ENCODE measurements at regions not wholly inside any gene's neighbourhood (a gene's known extent, or its start where the extent isn't known, plus 50 kb on each side); places are given as distances from the start of the nearest gene placed in this dataset.

DNA sequence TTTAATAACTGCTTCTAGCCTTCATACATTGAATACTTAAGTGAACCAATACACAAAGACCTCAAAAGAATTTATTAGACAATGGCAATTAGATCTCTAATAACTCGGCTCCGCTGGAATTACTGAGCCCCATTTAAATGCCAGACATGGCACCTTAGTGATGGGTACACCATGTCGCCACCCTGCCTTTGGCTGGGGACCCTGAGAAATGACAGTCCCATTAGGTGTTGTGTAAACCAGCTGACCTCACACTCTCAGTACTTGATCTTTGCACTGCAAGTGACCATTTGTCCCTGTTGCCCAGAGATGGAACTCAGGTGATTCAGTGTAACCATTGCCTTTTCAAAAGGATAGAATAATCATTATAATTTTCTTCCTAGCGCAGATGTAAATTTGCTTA lies 144.6 kb upstream of the SMARCAD1 start:
- no peaks in the 10 kb centered on the region for H3K27me3 ChIP-seq (ENCODE audit: control insufficient read depth in 3 of 3, insufficient read depth in 3 of 3, low read length in 2 of 3)
- no peak for TF ChIP-seq CTCF (IDR thresholded peaks at IDR 0.05; ENCODE audit: control extremely low read depth, extremely low read depth)
- 74 to 77% methylated on average over 4 of the region's 4 CpGs for WGBS, 2 donors
- H3K27ac ChIP-seq (ENCODE audit: low read depth in 1 of 2, low read length in 1 of 2): no peak overlapping the region
- no peaks in the 10 kb centered on the region for H3K36me3 ChIP-seq (ENCODE audit: control insufficient read depth in 4 of 4, insufficient read depth in 4 of 4, low read length in 4 of 4)
- DNase-seq (no peak), ATAC-seq (ENCODE audit: insufficient read depth, low FRiP score) (no peak)
- no peaks in the 10 kb centered on the region for H3K4me1 ChIP-seq (ENCODE audit: control insufficient read depth in 5 of 5, insufficient read depth in 5 of 5, low read length in 5 of 5)
- H3K4me3 ChIP-seq: no peak overlapping the region
- H3K9me3 ChIP-seq (ENCODE audit: control insufficient read depth in 4 of 4, insufficient read depth in 3 of 4, low read length in 3 of 4): no peaks in the 10 kb centered on the region
- H3K9ac ChIP-seq (ENCODE audit: insufficient read depth in 1 of 2, low read length in 2 of 2): no peak overlapping the region

DNA sequence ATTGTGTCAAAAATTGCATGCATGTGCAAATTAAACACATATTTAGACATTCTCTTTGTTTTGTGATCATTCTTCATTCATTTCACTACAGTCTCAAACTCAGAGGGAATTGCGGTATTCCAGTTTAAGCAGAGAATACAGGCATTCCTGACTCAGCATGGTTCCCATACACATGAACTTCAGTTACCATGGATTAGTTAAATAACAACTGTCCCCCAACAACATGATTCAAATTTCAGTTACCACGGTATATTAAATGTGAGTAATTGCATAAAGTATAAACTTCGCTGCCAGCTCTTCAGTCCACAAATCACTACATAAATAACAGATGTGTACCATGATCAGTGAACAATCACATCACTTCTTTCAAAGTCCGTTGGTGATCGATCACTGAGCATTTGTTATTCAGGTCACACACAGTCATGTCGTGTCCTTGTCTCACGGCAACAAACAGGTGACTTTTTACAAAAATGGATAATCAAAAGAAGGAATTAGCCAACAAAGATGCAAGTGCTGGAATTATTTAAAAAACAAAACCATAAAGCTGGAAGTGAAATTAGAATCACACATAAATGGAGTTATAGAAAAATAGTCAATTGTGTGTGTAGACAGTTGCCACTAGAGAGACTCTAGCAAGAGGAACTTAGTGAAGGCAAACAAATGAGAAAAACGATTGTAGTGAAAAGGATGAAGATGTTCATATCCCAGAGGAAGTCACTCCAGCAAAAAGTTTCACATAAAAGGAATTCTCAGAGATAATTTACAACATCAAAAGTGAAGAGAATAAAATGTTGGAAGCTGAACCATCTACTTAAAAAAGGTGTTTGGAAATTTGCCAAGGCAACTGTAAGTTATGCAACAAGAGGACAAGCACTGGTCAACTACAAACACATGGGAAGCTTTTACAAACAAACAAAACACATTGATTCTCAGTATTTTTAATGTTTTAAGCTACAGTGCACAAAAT lies 138.6 kb upstream of the SMARCAD1 start:
- H3K4me1 ChIP-seq (ENCODE audit: control insufficient read depth in 5 of 5, insufficient read depth in 5 of 5, low read length in 5 of 5): no peaks in the 10 kb centered on the region
- ATAC-seq (ENCODE audit: insufficient read depth, low FRiP score) (no peak), DNase-seq (peak in 1 of 3 donors; percentile 14)
- H3K9ac ChIP-seq (ENCODE audit: insufficient read depth in 1 of 2, low read length in 2 of 2): no peak overlapping the region
- no peak overlapping the region for H3K4me3 ChIP-seq
- no peak for TF ChIP-seq CTCF (IDR thresholded peaks at IDR 0.05; ENCODE audit: control extremely low read depth, extremely low read depth)
- 66 to 70% methylated on average over 8 of the region's 8 CpGs for WGBS, 2 donors
- no peaks in the 10 kb centered on the region for H3K36me3 ChIP-seq (ENCODE audit: control insufficient read depth in 4 of 4, insufficient read depth in 4 of 4, low read length in 4 of 4)
- no peaks in the 10 kb centered on the region for H3K9me3 ChIP-seq (ENCODE audit: control insufficient read depth in 4 of 4, insufficient read depth in 3 of 4, low read length in 3 of 4)
- no peak overlapping the region for H3K27ac ChIP-seq (ENCODE audit: low read depth in 1 of 2, low read length in 1 of 2)
- H3K27me3 ChIP-seq (ENCODE audit: control insufficient read depth in 3 of 3, insufficient read depth in 3 of 3, low read length in 2 of 3): no peaks in the 10 kb centered on the region

DNA sequence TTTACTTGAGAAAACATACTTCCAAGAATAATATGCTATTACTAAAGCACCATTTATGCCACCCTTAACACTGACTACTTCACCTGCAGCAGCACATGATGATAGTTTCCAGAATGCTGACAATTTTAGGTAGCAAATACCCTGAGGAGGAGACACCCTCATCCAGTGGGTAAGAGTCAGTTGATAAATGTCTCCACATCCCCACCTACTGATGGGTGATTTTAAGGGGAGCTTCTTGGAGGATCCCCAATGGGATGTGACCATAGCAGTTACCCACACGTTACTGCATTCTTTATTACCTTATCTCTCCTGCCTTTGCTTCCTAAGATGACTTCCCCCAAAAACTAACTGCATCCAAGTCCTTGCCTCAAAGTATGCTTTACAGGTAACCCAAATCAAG lies 131.2 kb upstream of the SMARCAD1 start:
- no peak overlapping the region for H3K9ac ChIP-seq (ENCODE audit: insufficient read depth in 1 of 2, low read length in 2 of 2)
- DNase-seq: no peak
- H3K4me1 ChIP-seq (ENCODE audit: control insufficient read depth in 5 of 5, insufficient read depth in 5 of 5, low read length in 5 of 5): no peaks in the 10 kb centered on the region
- no peaks in the 10 kb centered on the region for H3K27me3 ChIP-seq (ENCODE audit: control insufficient read depth in 3 of 3, insufficient read depth in 3 of 3, low read length in 2 of 3)
- 53 to 57% methylated on average over 1 of the region's 1 CpG for WGBS, 2 donors
- no peak for TF ChIP-seq CTCF (IDR thresholded peaks at IDR 0.05; ENCODE audit: control extremely low read depth, extremely low read depth)
- H3K27ac ChIP-seq (ENCODE audit: low read depth in 1 of 2, low read length in 1 of 2): no peak overlapping the region
- ATAC-seq (ENCODE audit: insufficient read depth, low FRiP score): no peak
- no peak overlapping the region for H3K4me3 ChIP-seq
- H3K9me3 ChIP-seq (ENCODE audit: control insufficient read depth in 4 of 4, insufficient read depth in 3 of 4, low read length in 3 of 4): peaks cover 0 to 6% (median 0%) of the 10 kb centered on the region in 4 donors
- no peaks in the 10 kb centered on the region for H3K36me3 ChIP-seq (ENCODE audit: control insufficient read depth in 4 of 4, insufficient read depth in 4 of 4, low read length in 4 of 4)
